K562 (cell line): ENCODE measurements at regions not wholly inside any gene's neighbourhood (a gene's known extent, or its start where the extent isn't known, plus 50 kb on each side); places are given as distances from the start of the nearest gene placed in this dataset.

Source experiments
- ATF1 ChIP-seq, 2 experiments: fragments of 450-650 bp in 1 of 2; IDR thresholded peaks; 2 replicates each; pipeline ENCODE4 v1.6.1; 2016; ENCODE audit warnings: missing compliant biosample characterization in 1 of 2, missing genetic modification characterization in 1 of 2
- CBFB ChIP-seq: sonication (generic); formaldehyde crosslinking; IDR thresholded peaks from 2 replicates; pipeline ENCODE4 v1.4.0; 2020; ENCODE audit warnings: mild to moderate bottlenecking, missing genetic modification reagents
- FOSL1 ChIP-seq: fragments of 200-800 bp; sonication (Bioruptor generic); conservative IDR thresholded peaks from 2 replicates; pipeline ENCODE4 v1.6.1; 2016; ENCODE audit warnings: missing genetic modification characterization, missing compliant biosample characterization
- GATAD2B ChIP-seq: fragments of 450-650 bp; IDR thresholded peaks from 2 replicates; pipeline ENCODE4 v1.6.1; 2017; ENCODE audit warnings: mild to moderate bottlenecking, borderline replicate concordance
- MEF2D ChIP-seq: conservative IDR thresholded peaks from 2 replicates; pipeline ENCODE4 v1.6.1; 2016; ENCODE audit warnings: low read depth, missing genetic modification characterization, missing compliant biosample characterization
- POLR2AphosphoS5 ChIP-seq: IDR thresholded peaks from 2 replicates; pipeline ENCODE4 v1.6.1; 2011; ENCODE audit warnings: mild to moderate bottlenecking, low read depth, low read length, moderate library complexity; ENCODE audit not compliant: control insufficient read depth, insufficient read depth
- RAD21 ChIP-seq, 2 experiments: fragments of 250-450 bp in 1 of 2; fragments of 450-650 bp in 1 of 2; sonication (Bioruptor Pico) in 1 of 2; formaldehyde crosslinking in 1 of 2; IDR thresholded peaks in 1 of 2; conservative IDR thresholded peaks in 1 of 2; 2 replicates each; pipeline versions ENCODE4 v1.4.0 to v1.8.0; 2020 to 2022; ENCODE audit warnings: mild to moderate bottlenecking in 2 of 2, moderate library complexity in 1 of 2
- SMARCB1 ChIP-seq: IDR thresholded peaks from 2 replicates; pipeline ENCODE4 v1.6.1; 2011; ENCODE audit warnings: improper control_type of control experiment, low read depth; ENCODE audit not compliant: insufficient read length
- TEAD4 ChIP-seq, 2 experiments: sonication (generic) in 1 of 2; formaldehyde crosslinking in 1 of 2; IDR thresholded peaks; 2 replicates each; pipeline versions ENCODE4 v1.6.1 to v1.8.0; 2012 to 2022; ENCODE audit warnings: borderline replicate concordance in 1 of 2, inconsistent platforms in 1 of 2, low read length in 1 of 2, mild to moderate bottlenecking in 1 of 2, missing genetic modification reagents in 1 of 2
- TF ChIP-seq, protein P1 (sequence below), 2 experiments: fragments of 450-650 bp; formaldehyde crosslinking in 1 of 2; IDR thresholded peaks; 2 replicates each; pipeline versions ENCODE4 v1.4.0 to v1.6.1; 2014 to 2020; ENCODE audit warnings: mild to moderate bottlenecking in 2 of 2, borderline replicate concordance in 1 of 2, low read depth in 1 of 2

- TF ChIP-seq FOSL1 (tag), result no peak
- no peak for TF ChIP-seq POLR2AphosphoS5
- TF ChIP-seq MEF2D (tag), result no peak
- TF ChIP-seq CBFB (CRISPR knock-in tag), result no peak
- TF ChIP-seq GATAD2B, result no peak
- TF ChIP-seq SMARCB1, result no peak
- TF ChIP-seq, protein P1, sequence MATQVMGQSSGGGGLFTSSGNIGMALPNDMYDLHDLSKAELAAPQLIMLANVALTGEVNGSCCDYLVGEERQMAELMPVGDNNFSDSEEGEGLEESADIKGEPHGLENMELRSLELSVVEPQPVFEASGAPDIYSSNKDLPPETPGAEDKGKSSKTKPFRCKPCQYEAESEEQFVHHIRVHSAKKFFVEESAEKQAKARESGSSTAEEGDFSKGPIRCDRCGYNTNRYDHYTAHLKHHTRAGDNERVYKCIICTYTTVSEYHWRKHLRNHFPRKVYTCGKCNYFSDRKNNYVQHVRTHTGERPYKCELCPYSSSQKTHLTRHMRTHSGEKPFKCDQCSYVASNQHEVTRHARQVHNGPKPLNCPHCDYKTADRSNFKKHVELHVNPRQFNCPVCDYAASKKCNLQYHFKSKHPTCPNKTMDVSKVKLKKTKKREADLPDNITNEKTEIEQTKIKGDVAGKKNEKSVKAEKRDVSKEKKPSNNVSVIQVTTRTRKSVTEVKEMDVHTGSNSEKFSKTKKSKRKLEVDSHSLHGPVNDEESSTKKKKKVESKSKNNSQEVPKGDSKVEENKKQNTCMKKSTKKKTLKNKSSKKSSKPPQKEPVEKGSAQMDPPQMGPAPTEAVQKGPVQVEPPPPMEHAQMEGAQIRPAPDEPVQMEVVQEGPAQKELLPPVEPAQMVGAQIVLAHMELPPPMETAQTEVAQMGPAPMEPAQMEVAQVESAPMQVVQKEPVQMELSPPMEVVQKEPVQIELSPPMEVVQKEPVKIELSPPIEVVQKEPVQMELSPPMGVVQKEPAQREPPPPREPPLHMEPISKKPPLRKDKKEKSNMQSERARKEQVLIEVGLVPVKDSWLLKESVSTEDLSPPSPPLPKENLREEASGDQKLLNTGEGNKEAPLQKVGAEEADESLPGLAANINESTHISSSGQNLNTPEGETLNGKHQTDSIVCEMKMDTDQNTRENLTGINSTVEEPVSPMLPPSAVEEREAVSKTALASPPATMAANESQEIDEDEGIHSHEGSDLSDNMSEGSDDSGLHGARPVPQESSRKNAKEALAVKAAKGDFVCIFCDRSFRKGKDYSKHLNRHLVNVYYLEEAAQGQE (IDR thresholded peaks at IDR 0.05; ENCODE audit: borderline replicate concordance), result no peak
- TF ChIP-seq, protein P1 (CRISPR knock-in tag; IDR thresholded peaks at IDR 0.05; ENCODE audit: low read depth), result no peak
- no peak for TF ChIP-seq TEAD4 (IDR thresholded peaks at IDR 0.05; ENCODE audit: low read length)
- no peak for TF ChIP-seq TEAD4 (CRISPR knock-in tag; IDR thresholded peaks at IDR 0.05; ENCODE audit: borderline replicate concordance)
- no peak for TF ChIP-seq RAD21 (CRISPR knock-in tag; conservative IDR thresholded peaks at IDR 0.05 in 1 of 2, IDR thresholded peaks at IDR 0.05 in 1 of 2)
- no peak for TF ChIP-seq ATF1 (CRISPR knock-in tag; IDR thresholded peaks at IDR 0.05)
- no peak for TF ChIP-seq ATF1 (tag; IDR thresholded peaks at IDR 0.05)
These were observed 279.9 kb upstream of the PPP2R2D start for GRCh38 chr10:131620904-131621303.
